ENCODE measurements at regions not wholly inside any gene's neighbourhood (a gene's known extent, or its start where the extent isn't known, plus 50 kb on each side); places are given as distances from the start of the nearest gene placed in this dataset.

- TF ChIP-seq CTCF (IDR thresholded peaks at IDR 0.05) (no peak), POLR2A (IDR thresholded peaks at IDR 0.05) (no peak), POLR2AphosphoS5 (IDR thresholded peaks at IDR 0.05) (no peak), EP300 (IDR thresholded peaks at IDR 0.05) (no peak)
Measured at GRCh38 chr6:6420107-6420506, 99.6 kb upstream of the F13A1 start.
